Breast epithelium (tissue), 3 donors: ENCODE measurements at regions not wholly inside any gene's neighbourhood (a gene's known extent, or its start where the extent isn't known, plus 50 kb on each side); places are given as distances from the start of the nearest gene placed in this dataset.

Source experiments
- POLR2A ChIP-seq: fragments of 450-650 bp; IDR thresholded peaks from one replicate; pipeline ENCODE4 v1.6.1; 2016; ENCODE audit warnings: antibody characterized with exemption, mild to moderate bottlenecking, moderate library complexity
- POLR2AphosphoS5 ChIP-seq, 3 donors: sonication (generic); formaldehyde crosslinking; IDR thresholded peaks; one replicate each; pipeline ENCODE4 v1.6.1; 2017; ENCODE audit warnings: antibody characterized with exemption in 3 of 3
- TF ChIP-seq, protein P1 (sequence below), 3 donors: fragments of 450-650 bp; IDR thresholded peaks; one replicate each; pipeline ENCODE4 v1.5.1; 2016 to 2017; ENCODE audit warnings: antibody characterized with exemption in 3 of 3, mild to moderate bottlenecking in 3 of 3, moderate library complexity in 3 of 3

DNA sequence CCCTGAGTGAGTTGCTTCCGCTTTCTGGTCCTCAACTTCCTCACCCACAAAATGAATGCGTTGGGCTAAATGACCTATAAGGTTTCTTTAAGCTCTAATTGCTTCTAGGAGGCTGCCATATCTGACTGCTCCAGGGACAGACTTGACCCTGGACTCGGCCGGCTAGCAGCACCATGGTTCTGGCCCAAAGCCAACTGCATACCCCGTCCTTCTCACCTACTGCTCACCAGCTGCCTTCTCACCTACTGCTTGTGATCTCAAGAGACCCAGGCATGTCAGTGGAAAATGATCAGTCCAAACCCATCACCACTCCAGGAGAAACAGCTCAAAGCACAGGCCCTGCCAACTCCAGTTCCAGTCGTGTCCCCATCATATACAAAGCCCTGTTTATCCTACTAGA lies 124.3 kb upstream of the IRX5 start:
- TF ChIP-seq POLR2AphosphoS5 (IDR thresholded peaks at IDR 0.05), result no peak
- TF ChIP-seq, protein P1, sequence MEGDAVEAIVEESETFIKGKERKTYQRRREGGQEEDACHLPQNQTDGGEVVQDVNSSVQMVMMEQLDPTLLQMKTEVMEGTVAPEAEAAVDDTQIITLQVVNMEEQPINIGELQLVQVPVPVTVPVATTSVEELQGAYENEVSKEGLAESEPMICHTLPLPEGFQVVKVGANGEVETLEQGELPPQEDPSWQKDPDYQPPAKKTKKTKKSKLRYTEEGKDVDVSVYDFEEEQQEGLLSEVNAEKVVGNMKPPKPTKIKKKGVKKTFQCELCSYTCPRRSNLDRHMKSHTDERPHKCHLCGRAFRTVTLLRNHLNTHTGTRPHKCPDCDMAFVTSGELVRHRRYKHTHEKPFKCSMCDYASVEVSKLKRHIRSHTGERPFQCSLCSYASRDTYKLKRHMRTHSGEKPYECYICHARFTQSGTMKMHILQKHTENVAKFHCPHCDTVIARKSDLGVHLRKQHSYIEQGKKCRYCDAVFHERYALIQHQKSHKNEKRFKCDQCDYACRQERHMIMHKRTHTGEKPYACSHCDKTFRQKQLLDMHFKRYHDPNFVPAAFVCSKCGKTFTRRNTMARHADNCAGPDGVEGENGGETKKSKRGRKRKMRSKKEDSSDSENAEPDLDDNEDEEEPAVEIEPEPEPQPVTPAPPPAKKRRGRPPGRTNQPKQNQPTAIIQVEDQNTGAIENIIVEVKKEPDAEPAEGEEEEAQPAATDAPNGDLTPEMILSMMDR (IDR thresholded peaks at IDR 0.05), result no peak
- TF ChIP-seq POLR2A, result no peak
